Left renal pelvis (tissue), 4 donors: ENCODE measurements at regions not wholly inside any gene's neighbourhood (a gene's known extent, or its start where the extent isn't known, plus 50 kb on each side); places are given as distances from the start of the nearest gene placed in this dataset.

ENCODE experiments used
- DNase-seq, 4 donors: peaks; one replicate each; pipeline ENCODE4 v3.0.0-alpha.2; 2013; ENCODE audit warnings: low read depth in 4 of 4, low spot score in 3 of 4

DNA sequence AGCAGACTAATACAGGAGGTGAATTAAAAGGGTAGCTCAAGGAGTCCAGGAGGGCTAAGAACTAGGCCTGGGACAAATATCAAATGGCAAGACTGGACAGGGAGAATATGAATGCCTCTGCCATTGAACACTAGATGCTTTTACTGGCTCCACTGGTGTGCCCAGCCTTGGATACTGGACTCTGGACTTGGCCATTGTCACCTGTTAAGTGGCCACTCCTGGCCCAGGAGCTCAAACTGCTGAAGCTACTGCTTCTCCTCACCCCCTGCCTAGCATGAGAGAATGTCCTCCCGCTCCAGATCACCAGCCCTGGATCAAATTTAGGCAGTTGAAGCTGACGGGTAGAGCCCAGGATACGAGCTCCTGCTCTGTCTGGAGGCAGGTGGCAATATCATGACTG lies 170.8 kb downstream of the DDX1 start:
- no peak for DNase-seq

DNA sequence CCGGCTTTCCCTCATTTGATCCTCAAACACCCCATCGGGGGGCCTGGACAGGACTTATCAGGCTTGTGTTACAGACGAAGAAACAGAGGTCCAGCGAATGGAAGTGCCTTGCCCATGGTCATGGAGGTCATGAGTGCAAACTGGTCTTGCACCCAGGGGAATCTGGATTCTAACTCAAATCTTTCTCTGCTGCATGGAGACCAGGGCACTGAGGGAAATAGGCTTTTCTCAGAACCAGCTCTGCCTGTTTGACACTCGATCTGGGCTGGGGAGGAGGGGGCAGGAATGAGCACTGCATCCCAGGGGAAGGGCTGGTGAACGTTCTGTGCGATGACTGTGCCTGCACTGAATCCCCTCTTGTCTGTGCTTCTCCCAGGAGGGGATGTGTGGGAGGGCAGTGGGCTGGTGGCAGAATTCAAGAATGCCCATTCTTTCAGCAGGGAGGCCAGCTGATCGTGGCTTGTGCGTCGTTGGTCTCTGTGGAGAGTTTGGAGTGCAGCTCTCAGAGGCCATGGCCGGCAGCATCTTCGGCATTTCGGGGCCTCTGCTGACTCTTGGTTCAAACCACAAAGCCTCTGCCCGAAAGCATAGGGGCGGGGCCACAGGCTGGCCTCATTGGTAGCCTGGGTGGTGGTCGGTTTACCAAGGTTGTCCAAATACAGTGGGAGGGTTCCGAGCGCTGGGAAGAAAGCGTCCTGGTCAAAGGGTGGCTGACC lies 171.6 kb downstream of the DDX1 start:
- no peak for DNase-seq

DNA sequence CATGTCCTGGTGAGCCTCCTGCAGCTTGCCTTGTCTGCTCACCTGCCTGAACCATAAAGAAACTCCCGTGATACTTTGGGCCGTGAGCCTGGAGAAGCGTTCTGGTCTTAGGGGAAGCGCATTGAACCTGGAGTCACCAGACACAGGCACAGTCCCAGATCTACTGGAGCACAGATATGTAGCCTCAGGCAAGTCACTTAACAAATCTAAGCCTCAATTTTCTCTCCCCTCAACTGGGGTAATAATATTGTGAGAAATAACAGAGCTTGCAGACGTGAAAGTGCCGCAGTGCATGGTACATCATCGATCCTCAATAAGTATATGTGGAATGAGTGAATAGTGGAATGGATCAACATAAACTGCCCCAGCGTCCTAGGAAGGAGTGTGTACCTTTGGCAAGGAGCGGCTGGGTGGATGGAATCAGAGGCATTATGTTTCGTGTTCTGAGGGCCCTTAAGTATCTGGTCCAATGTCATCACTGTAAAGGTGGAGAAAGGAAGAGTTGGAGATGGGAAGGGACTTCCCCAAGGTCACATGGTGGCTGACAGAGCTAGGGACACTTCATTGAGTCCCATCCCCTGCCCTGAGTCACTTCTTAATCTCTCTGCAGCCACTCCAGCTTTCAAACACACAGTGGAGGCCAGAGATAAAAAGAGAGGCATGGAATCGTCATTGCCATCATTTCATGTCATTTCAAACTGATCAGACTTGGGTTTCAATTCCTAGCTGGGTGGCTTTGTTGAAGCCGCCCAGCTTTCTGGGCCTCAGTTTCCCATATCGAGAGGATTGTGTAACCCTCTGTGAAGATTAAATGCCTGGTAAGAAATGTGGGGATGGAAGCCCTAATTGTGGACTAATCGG lies 172.4 kb downstream of the DDX1 start:
- DNase-seq = no peak

DNA sequence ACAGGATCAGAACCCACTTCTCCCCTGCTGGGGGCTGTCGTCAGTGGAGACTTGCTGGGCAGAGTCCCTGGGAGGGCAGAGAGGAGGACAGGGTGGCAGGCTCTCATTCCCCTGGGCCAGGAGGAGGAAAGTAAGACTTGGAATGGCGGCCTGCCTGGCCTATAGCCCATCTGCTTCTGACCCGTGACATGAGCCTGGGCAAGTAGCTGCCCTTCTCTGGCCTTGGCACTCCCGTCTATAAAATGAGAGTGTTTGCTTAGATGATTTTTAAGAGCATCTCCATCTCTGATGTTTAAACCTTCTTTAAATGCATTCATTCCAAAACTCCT lies 173.0 kb downstream of the DDX1 start:
- DNase-seq = no peak

DNA sequence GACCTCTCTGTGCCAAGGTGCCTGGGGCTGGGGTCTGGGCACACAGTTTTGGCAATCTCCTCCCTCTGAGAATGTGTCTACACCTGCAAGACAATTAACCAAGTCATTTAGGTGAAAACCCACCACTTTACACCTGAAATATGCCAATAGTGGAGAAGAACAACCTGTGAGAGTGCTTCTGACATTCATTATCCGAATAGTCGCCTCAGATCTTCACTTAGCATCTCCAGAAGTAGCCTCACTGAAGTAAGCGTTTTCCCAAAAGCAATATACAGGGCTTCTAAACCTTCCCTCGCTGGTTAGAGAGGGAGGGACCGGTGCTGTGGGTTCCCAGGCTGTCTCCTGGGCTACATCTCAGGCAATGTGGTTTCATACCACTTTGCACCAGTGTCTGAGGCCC lies 173.5 kb downstream of the DDX1 start:
- DNase-seq = no peak

DNA sequence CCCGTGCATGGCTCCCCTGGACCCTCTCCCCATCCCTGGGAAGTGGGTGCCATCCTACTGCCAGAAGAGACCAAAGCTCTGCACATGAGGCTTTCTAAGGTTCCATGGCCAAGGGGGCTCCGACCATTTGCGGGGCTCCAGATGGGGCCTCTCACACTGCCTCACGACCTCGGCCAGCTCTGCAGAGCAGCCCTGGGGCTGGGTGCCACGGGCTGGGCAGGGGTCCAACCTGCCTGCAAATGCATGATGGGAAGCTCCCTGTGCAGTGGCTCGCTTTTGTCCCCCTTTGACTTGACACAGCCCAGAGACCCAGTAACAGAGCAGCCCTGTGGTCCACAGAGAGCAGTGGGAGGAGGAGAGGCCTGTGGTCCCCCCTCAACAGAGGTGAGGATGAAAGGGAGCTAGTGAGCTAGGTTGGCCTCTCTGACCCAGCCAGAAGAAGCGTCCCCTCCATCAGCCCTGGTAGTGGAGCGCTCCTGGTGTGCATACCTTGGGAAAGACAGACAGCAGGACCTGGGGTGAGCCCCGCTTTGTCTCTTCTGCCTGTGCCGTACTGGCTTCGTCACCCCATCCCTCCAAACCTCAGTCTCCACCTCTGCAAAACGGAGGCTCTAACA lies 174.1 kb downstream of the DDX1 start:
- no peak for DNase-seq

DNA sequence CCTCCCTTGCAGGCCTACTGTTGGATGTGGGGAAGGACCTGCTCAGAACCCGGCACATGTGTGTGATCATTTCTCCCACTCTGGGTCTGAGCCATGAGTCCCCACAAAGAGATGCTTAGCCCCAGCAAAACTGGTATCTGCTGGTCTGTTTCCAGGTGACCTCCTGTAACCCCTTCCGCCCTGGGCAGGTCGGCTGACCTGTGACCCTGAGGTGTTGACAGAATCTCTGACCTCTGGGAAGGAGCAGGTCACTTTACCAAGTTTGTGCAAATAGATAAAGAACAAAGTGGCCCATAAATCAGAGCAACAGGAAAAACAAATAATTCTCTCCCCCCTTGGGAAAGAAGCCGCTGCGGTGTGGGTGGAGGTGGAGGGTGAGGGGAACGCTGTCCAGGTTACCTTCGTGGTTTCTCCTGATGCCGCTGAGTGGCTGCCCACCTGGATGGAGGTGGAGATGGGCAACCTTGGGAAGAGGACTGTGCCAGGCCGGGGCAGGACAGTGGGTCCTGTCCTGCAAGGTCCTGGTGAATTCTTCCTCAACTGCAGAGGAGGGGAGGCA lies 174.0 kb upstream of the MYCN start:
- no peak for DNase-seq

DNA sequence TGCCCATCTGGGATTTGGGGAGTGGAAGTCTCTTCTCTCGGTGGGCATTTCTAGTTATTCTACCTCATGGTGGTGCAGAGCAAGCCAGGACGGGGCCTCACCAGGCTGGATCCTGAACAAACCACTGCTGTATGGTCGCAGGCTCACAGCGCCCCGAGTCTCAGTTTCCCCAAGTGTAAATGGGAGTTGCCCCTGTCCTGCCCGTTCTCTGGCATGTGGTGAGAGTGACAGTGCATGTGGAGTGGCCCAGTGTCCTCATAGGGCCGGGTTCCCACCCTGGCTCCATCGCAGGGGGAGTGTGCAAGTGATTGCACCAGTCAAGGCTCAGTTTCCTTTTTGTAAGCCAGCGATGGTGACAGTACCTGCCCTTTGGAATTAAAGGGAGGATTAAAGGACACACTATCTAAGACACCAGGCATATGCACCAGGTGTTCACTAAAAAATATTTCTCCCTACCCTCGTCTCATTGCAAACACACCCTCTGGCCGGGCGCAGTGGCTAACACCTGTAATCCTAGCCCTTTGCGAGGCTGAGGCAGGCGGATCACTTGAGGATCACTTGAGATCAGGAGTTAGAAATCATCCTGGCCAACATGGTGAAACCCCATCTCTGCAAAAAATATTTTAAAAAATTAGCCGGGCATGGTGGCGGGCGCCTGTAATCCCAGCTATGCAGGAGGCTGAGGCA lies 173.3 kb upstream of the MYCN start:
- no peak for DNase-seq

DNA sequence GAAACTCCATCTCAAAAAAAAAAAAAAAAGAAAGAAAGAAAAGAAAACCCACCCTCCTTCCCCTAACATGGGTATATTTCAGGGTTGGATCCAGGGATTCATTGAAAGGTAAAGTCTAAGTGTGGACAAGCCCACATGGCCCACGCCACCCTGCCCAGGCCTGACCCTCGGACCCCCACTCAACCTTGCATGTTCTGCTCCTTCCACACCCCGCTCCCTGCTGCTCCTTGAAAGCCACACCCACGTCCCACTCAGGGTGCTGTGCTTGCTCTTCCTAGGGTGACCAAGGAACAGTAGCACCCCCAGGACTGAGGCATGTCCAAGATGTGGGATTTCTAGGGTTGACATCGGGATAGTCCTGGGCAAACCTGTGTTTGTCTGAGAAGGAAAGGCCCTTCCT lies 172.7 kb upstream of the MYCN start:
- DNase-seq = no peak

DNA sequence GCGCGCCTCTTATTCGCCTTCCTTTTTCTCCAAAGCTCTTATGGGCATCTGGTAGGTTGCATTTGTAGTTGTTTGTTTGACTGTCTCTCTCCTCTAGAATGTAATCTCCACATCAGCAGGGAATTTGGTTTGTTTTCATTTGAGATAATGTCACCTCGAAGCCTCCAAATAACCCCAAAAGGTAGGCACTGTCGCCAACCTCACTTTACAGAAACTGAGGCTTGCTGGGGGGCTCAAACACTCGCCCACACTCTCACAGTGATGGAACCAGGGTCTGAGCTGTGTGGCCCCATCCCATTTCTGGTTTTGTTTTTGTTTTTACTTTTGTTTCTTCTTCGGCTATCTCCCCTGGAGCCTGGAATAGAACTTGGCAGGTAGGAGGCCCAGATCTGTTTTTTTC lies 172.2 kb upstream of the MYCN start:
- no peak for DNase-seq

DNA sequence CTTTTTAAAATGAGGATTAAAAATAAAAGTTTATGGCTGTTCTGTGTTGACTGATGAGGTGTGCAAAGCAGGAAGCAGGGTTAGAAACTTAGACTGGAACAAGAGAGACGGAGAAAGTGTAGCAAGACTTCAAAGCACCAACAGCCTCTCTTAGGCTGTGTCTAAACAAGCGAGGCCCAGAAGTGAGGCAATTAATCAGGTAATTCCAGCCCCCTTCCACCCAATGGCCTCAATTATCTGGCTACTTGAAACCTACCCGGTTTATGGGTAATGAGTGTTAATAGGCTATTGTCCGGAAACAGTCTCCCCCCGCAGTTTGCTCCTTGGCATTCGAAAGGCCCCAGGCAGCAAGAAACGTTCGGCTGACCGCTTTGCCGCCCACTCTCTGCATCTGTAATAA lies 171.7 kb upstream of the MYCN start:
- no peak for DNase-seq

DNA sequence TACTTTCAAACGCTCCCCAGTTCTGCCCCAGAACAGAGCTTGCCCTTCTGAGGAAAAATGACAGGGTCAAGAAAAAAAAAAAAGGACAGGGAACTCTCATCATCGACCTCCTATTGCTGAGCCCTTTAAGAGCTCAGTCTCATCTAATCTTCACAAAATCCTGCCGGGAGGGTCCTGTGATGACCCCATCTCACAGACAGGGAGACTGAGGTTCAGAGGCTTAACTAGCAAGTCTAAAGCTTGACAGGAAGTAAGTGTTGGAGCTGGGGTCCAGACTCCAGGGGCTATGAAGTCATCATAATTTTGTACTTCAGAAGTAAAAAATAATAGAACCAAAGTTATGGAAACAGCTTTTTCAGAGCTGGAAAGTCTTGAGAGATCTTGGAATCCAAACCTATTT lies 171.1 kb upstream of the MYCN start:
- no peak for DNase-seq

DNA sequence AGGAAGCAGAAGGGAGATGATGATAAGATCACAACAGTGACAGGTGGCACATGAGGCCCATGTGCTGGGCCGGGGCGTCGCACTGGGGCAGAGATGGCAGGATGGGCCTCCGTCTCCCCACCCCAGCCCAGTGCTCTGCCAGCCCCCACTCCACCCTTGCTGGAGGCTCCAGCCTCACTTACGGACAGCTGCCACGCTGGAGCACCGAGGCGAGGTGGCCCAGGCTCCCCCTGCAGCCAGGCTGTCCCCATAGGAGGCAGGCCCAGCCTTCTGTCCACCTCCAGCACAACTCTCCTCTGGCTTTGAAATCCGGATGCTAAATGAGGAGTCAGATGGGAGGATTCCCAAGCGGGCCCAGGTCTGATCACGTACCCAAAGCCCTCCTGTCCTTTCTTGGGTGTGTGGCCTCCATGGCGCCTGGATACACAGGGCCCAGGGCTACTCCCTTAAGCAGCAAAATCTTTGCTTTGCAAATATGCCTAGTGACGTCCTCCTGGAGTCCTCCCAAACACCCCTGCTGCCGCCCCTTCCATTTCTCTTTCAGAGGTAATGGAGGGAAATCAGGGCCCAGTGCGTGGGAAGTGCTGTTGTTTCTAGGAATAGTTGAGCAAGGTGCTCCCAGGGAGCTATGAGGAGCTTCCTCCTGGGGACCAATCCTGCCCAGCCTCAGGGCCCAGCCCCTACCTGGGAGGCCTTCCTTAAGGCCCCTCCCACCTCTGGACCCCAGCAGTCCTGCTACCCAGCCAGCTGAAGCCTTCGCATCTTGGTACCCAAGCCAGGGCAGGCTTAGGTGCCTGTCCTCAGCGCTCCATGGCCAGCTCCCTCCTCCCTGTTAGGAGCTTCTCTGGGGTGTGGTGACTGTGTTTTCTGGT lies 170.4 kb upstream of the MYCN start:
- DNase-seq = no peak

DNA sequence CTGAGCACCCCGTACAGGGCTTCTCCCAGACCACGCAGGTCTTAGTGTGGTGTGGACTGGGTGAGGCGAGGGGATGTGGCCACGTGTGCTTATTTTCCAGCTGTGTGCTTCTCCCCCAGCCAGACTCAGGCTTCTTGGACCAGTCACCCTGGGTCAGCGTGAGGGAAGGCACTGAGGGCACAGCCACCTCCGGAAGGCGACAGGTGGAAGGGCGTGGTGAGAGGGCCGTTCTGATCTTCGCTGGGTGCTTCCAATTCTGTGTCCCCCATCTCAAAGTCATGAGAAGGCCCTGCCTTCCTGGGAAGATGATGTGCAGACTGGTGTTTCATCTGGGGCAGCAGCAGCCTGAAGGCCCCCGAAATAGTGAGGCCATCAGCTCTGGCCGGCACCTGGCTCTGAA lies 169.7 kb upstream of the MYCN start:
- DNase-seq = no peak

DNA sequence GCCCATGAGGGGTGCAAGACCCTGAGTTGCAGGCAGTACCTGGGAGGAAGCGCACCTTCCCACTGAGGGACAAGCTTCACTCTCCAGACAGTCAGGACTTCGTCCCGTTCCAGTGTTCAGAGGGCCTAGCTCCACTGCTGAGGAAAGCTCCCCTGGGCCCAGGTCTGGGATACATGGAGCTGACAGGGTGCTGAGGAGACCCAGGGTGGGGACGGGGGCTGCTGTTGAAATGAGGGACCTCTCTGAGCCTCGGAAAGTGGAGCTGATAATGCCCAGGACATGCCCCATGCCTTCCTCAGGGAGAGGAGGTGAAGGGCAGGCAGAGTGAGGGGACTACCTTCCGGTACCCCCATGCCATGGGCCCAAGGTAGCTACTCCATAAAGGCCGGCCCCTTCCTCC lies 169.2 kb upstream of the MYCN start:
- DNase-seq = no peak

DNA sequence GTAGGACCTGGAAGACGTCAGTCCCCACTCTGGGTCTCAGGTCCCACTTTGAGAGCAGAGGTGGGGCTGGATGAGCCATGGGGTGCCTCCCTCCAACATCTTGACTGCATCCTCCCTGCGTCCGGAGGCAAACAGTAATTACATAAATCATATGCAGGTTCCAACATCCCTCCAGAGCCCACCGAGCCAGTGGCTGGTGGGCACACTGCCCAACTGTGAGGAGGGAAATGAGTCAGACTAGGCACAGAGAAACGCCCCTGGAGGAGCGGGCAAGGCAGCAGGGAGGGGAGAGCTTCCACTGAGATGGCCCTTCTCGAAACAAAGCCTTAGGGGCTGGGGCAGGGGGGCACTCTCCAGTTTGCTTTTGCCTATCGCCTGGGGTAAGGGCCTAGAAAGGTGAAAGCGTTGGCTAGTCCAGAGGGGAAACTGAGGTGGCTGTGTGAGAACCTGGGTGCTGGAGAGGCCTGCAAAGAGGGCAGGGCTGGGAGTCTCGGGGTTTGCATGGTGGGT lies 168.2 kb upstream of the MYCN start:
- no peak for DNase-seq

DNA sequence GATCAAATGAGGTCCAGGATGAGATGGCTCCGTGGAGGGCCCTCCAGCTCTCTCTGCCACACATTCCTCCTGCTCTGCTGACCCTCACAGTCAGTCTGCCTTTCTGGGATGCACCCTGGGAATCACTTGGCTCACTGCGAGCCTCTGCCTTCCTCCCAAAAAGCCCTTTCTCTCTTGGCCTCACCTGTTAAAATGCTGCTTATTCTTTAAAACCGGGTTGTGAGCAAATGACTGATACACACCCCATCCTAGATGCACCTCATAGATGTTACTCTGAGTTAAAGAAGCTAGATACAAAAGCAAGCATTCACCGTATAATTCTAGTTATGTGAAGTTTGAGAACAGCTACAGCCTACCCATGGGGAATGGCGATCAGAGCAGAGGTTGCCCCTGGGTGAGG lies 167.7 kb upstream of the MYCN start:
- no peak for DNase-seq

DNA sequence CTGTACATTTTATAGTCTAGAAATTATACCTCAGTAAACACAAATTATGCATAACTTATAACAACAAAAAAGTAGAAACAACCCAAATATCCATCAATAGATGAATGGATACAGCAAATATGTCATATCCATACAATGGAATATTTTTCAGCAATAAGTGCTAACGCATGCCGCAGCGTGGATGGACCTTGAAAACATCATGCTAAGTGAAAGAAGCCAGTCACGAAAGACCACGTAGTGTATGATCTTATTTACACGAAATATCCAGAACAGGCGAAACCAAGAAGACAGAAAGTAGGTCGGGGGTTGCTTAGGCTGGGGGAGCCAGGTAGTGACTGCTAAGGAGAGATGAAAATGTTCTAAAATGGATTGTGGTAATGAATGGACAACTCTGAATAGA lies 167.1 kb upstream of the MYCN start:
- no peak for DNase-seq

DNA sequence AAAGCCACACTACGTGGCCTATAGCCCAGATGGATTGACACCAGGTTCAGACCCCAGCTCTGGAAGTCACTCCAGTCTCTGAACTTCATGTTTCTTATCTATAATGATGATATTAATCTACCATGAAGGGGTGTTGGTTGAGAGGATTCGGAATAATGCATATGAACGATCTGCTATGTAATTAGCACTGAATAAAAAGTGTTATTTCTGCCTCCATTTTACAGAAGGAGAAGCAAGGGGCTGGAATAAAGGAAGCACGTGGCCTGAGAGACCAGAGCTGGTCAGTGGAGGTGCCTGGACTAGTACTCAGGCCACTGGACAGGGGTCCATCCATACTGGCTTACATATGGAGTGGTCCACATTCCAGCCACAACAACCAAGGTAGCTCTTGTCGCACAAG lies 166.5 kb upstream of the MYCN start:
- no peak for DNase-seq
